ENCODE measurements at regions not wholly inside any gene's neighbourhood (a gene's known extent, or its start where the extent isn't known, plus 50 kb on each side); places are given as distances from the start of the nearest gene placed in this dataset.

- DNase-seq: no peak
Observed at GRCh38 chr5:38022631-38023030, 182.8 kb upstream of the GDNF start.

DNA sequence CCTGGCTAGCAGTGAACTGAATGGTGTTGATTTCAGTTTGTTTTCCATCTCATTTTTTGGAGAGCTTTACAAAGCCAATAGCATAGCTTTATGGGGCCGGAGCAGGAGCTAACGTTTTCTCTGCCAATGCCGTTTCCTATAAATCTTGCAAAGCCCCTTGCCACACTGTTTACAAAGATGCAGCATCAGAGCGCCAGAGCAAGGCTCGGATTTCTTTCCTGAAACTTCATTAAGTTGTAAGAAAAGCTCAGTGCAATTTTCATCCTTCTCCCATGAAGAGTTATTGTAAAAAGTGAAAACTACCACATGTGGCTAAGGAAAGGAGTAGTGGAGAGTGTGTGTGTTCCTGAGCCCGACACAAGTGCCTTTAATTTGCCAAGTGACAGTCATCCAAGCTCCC lies 178.2 kb upstream of the GDNF start:
- DNase-seq: no peak

DNA sequence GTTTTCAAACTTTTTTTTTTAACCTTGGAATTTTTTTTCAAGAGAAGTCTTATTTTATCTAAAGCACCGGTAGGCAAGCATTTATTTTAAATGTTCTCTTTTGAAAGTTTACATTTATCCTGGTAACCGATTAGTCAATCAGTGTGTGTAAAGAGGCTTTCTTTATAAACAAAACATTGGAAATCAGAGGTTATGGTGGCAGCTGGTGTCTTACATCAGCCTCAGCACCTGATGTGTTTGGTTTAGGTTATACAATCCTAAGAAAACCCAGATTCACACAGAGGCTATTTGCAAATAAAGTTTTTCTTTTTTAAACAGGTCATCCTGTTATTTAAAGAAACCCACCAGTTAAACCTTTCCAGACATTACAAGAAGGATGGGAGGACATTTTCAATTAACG lies 173.3 kb upstream of the GDNF start:
- no peak for DNase-seq

- no peak for DNase-seq
Observed at GRCh38 chr5:38011668-38012188, 171.9 kb upstream of the GDNF start.

- DNase-seq: no peak
Observed at GRCh38 chr5:38009749-38010358, 170.0 kb upstream of the GDNF start.

- DNase-seq: no peak
Observed at GRCh38 chr5:38008198-38008597, 168.4 kb upstream of the GDNF start.

- no peak for DNase-seq
Observed at GRCh38 chr5:37999593-37999992, 159.8 kb upstream of the GDNF start.

- no peak for DNase-seq
Observed at GRCh38 chr5:37996918-37997317, 157.1 kb upstream of the GDNF start.

DNA sequence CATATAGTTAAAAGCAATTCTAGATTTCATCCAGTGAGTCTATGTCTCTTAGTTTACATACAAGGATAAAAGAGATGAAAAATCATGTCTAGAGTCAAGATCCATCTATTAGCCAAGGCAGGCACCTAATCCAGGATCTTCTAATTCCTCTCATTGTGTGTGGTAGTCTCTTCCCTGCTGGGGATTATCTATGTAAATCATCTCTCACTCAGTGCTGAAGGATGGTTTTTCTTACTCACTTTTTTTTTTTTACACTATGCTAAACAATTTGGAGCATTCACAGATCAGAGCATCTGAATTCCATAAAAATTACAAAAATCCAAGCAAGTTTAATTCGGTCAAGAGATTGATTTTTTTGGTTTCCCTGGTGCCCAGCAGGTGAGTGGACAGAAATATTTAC lies 154.9 kb upstream of the GDNF start:
- DNase-seq: no peak

GRCh38 chr5:37991301-37992299 lies 151.8 kb upstream of the GDNF start:
- DNase-seq: no peak

DNA sequence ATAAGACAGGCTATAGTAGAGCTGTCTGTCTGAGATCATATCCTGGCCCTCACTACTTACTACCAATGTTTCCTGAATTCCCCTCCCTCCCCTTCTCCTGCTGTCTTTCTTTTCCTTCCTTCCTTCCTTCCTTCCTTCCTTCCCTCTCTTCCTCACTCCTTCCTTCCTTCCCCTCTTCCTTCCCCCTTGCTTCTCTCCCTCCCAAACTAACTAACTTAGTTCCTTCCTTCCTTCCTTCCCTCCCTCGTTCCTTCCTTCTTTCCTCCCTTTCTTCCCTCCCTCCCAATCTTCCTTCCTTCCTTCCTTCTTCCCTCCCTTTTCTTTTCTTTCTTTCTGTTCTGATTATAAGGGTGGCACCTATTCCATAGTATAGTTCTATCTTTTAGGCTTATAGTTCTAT lies 150.0 kb upstream of the GDNF start:
- DNase-seq: no peak

- DNase-seq: no peak
Observed at GRCh38 chr5:37988454-37989046, 148.7 kb upstream of the GDNF start.

DNA sequence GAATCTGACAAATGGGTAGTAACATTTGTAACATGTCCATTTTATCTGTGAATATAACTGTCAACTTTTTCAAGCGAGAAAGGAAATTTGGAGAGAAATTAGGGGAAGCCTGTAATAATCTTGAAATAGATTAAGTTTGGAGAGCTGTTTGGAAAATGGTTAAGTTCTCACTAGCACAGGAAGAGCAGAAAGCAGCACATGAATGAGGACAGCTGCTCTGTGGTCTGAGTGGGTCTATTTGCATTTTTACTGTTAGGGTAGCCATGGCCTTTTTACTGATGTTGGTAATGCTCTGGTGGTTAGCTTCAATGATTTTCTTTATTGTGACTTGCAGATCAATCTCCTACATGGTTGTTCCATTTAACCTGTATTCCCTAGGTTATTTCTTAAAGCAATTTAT lies 144.5 kb upstream of the GDNF start:
- no peak for DNase-seq

- no peak for DNase-seq
Observed at GRCh38 chr5:37983463-37983862, 143.6 kb upstream of the GDNF start.

DNA sequence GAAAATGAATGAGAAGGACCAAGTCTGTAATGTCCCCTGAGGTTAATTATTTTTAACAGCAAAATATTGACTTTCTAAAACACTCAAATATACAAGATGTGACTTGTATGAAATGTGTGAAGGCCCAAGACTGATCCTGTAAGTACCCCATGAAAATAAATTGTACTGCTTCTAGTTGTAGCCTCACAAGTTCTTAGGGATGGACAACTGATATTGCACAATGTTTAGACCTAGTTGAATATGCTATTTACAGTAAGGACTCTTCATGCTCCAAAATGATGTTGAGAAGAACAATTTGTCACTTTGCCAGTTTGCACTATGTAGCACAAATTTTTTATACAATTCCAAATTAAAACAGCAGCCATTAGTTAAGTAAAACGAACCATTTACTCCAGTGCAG lies 139.7 kb upstream of the GDNF start:
- no peak for DNase-seq

DNA sequence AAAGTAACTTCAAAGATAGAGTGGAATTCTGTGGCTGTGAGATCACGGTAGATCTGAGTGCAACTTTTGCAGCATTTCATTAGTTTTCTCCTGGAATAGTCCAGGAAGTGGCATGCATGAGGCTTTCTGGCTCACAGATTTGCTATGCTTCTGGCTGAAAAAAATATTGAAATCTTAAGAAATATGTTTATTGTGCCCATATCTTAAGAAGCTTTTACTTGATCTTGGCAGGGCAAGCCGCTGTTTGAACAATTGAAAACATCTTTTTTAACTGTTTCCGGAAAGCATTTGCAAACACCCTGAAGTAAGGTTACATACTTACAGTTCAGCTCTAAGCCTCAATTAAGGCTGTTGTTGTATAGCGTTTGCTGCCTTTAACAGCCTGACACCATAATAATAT lies 135.7 kb upstream of the GDNF start:
- no peak for DNase-seq

DNA sequence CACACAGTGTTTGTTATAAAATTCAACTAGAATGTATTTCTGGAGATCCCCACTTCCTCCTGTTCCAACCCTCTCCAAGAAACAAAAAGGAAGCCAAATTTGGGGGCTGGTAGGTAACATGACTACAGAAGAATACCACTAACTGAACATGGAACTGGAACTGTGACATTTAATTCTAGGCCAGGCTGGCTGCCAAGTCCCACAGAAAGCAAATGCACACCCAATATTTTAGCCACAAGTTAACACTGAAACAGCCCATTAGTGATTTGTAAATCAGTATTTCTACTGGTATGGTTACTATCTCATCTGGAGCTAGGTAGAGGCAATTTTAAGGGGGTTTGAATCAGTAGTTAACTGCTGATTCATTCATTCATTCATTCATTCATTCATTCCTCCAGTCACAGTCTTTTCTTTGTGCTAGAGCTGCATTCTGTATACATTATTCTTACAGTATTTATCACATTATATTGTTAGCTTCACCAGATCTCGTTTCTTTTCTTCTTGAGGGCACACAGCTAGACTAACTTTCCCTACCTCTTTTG lies 131.7 kb upstream of the GDNF start:
- no peak for DNase-seq

- no peak for DNase-seq
Observed at GRCh38 chr5:37966871-37967270, 127.0 kb upstream of the GDNF start.

GRCh38 chr5:37966291-37966690 lies 126.5 kb upstream of the GDNF start:
- DNase-seq: no peak

GRCh38 chr5:37962389-37962788 lies 122.5 kb upstream of the GDNF start:
- no peak for DNase-seq

DNA sequence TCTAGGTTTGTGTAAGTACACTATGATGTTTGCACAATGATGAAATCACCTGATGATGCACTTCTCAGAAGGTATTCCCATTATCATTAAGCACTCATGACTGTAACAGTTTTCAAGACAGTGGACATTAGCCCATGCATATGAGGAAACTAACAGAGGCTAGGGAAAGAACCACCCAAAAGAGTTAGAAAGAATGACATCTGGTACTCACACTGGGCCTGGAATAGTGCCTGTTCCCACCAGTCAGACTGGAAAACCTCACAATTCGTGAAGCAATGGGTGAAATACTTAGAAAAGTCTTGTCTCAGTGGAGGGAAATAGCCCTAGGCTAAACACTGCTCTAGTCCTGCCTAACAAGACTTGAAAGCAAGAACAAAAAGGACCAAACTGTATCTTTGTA lies 117.4 kb upstream of the GDNF start:
- no peak for DNase-seq

DNA sequence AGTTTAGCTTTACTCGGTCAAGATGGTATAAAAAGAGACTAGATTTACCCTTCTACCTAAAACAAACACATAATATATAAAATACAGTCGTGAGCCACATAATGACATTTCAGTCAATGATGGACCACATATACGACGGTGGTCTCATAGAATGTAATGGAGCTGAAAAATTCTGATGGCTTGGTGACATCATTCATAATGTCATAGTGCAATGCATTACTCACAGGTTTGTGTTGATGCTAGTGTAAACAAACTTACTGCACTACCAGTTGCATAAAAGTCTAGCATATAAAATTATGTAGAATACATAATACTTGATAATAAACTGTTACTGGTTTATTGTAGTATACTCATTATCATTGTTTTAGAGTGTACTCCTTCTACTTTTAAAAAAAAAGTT lies 115.9 kb upstream of the GDNF start:
- no peak for DNase-seq

GRCh38 chr5:37954561-37954960 lies 114.7 kb upstream of the GDNF start:
- no peak for DNase-seq
